WTC11 (cell line): ENCODE measurements at regions not wholly inside any gene's neighbourhood (a gene's known extent, or its start where the extent isn't known, plus 50 kb on each side); places are given as distances from the start of the nearest gene placed in this dataset.

Source experiments
- ATAC-seq: fragments of 200-7000 bp; cut with Tn5 transposase; 2 replicates; pipeline ENCODE4 v1.10.0; 2021; ENCODE audit warnings: mild to moderate bottlenecking, moderate library complexity
- CTCF ChIA-PET: fragments of 300-600 bp; sonication (Branson Sonifier 250); formaldehyde crosslinking; loops from one replicate; lab custom pipeline; 2021; ENCODE audit warnings: antibody characterized with exemption; lab: Charles Lee
- POLR2A ChIA-PET: fragments of 350-600 bp; sonication (Branson Sonifier 250); formaldehyde crosslinking; loops from one replicate; lab custom pipeline; 2021; ENCODE audit warnings: antibody characterized with exemption; lab: Charles Lee
- DNase-seq: peaks from one replicate; pipeline ENCODE4 v3.0.0; 2021; ENCODE audit warnings: low spot score
- H3K27ac Mint-ChIP-seq: 2 replicates; pipeline ENCODE4 v1.8.0; 2021; ENCODE audit warnings: mixed read lengths
- H3K27me3 Mint-ChIP-seq: 2 replicates; pipeline ENCODE4 v1.8.0; 2021; ENCODE audit warnings: low read depth, mild to moderate bottlenecking, moderate library complexity, mixed read lengths
- H3K36me3 Mint-ChIP-seq: 2 replicates; pipeline ENCODE4 v1.8.0; 2021; ENCODE audit warnings: mixed read lengths
- H3K4me1 Mint-ChIP-seq: 2 replicates; pipeline ENCODE4 v1.8.0; 2022; ENCODE audit warnings: mixed read lengths
- H3K4me3 Mint-ChIP-seq: 2 replicates; pipeline ENCODE4 v1.8.0; 2021; ENCODE audit warnings: mild to moderate bottlenecking, moderate library complexity, mixed read lengths
- H3K9me3 Mint-ChIP-seq: 2 replicates; pipeline ENCODE4 v1.8.0; 2021; ENCODE audit warnings: mixed read lengths
- ATF1 ChIP-seq: sonication (generic); formaldehyde crosslinking; IDR thresholded peaks from 2 replicates; pipeline ENCODE4 v1.8.1; 2023; ENCODE audit warnings: mild to moderate bottlenecking, moderate library complexity, missing genetic modification reagents
- CREB1 ChIP-seq: sonication (generic); formaldehyde crosslinking; IDR thresholded peaks from 2 replicates; pipeline ENCODE4 v1.8.0; 2023; ENCODE audit warnings: mild to moderate bottlenecking, missing genetic modification reagents
- EMX1 ChIP-seq: fragments of 250-450 bp; sonication (Bioruptor Pico); IDR thresholded peaks from 2 replicates; pipeline ENCODE4 v1.8.0; 2021; ENCODE audit warnings: mild to moderate bottlenecking
- HMGA2 ChIP-seq: fragments of 250-450 bp; sonication (Bioruptor Pico); IDR thresholded peaks from 2 replicates; pipeline ENCODE4 v1.4.0; 2021; ENCODE audit warnings: mild to moderate bottlenecking, moderate library complexity
- NFATC4 ChIP-seq: fragments of 250-450 bp; sonication (Bioruptor Pico); IDR thresholded peaks from 2 replicates; pipeline ENCODE4 v1.9.0; 2021; ENCODE audit warnings: mild to moderate bottlenecking
- NR2C2 ChIP-seq: sonication (generic); formaldehyde crosslinking; IDR thresholded peaks from 2 replicates; pipeline ENCODE4 v1.8.0; 2022; ENCODE audit warnings: mild to moderate bottlenecking, missing genetic modification reagents
- PRRX2 ChIP-seq: fragments of 250-450 bp; sonication (Bioruptor Pico); IDR thresholded peaks from 2 replicates; pipeline ENCODE4 v1.8.0; 2021; ENCODE audit warnings: mild to moderate bottlenecking
- SMAD3 ChIP-seq: sonication (generic); formaldehyde crosslinking; IDR thresholded peaks from 2 replicates; pipeline ENCODE4 v1.8.0; 2022; ENCODE audit warnings: missing genetic modification reagents, mild to moderate bottlenecking, borderline replicate concordance
- ZBTB21 ChIP-seq: sonication (generic); formaldehyde crosslinking; IDR thresholded peaks from 2 replicates; pipeline ENCODE4 v1.8.1; 2023; ENCODE audit warnings: mild to moderate bottlenecking, missing genetic modification reagents, borderline replicate concordance
- ZNF423 ChIP-seq: fragments of 250-450 bp; sonication (Bioruptor Pico); IDR thresholded peaks from 2 replicates; pipeline ENCODE4 v2.1.2; 2022; ENCODE audit warnings: mild to moderate bottlenecking, moderate library complexity
- ZNF671 ChIP-seq: fragments of 250-450 bp; sonication (Bioruptor Pico); IDR thresholded peaks from 2 replicates; pipeline ENCODE4 v1.8.0; 2021; ENCODE audit warnings: mild to moderate bottlenecking
- TF ChIP-seq, protein P1 (sequence below): sonication (generic); formaldehyde crosslinking; IDR thresholded peaks from 2 replicates; pipeline ENCODE4 v1.8.0; 2023; ENCODE audit warnings: missing genetic modification reagents
- TF ChIP-seq, protein P2 (sequence below): sonication (generic); formaldehyde crosslinking; IDR thresholded peaks from 2 replicates; pipeline ENCODE4 v1.8.1; 2023; ENCODE audit warnings: mild to moderate bottlenecking, missing genetic modification reagents, moderate library complexity
- TF ChIP-seq, protein P3 (sequence below): fragments of 250-450 bp; sonication (Bioruptor Pico); IDR thresholded peaks from 2 replicates; pipeline ENCODE4 v1.9.0; 2021; ENCODE audit warnings: mild to moderate bottlenecking
- TF ChIP-seq, protein P4 (sequence below): sonication (generic); formaldehyde crosslinking; IDR thresholded peaks from 2 replicates; pipeline ENCODE4 v1.8.0; 2022; ENCODE audit warnings: mild to moderate bottlenecking, missing genetic modification reagents
- TF ChIP-seq, protein P5 (sequence below): sonication (generic); formaldehyde crosslinking; IDR thresholded peaks from 2 replicates; pipeline ENCODE4 v1.8.0; 2022; ENCODE audit warnings: mild to moderate bottlenecking, missing genetic modification reagents
- TF ChIP-seq, protein P6 (sequence below): sonication (generic); formaldehyde crosslinking; IDR thresholded peaks from 2 replicates; pipeline ENCODE4 v1.8.0; 2023; ENCODE audit warnings: mild to moderate bottlenecking, missing genetic modification reagents
- TF ChIP-seq, protein P7 (sequence below): sonication (generic); formaldehyde crosslinking; IDR thresholded peaks from 2 replicates; pipeline ENCODE4 v1.8.1; 2022; ENCODE audit warnings: mild to moderate bottlenecking, missing genetic modification reagents, moderate library complexity, borderline replicate concordance
- TF ChIP-seq, protein P8 (sequence below): sonication (generic); formaldehyde crosslinking; IDR thresholded peaks from 2 replicates; pipeline ENCODE4 v1.8.1; 2022; ENCODE audit warnings: low read depth, missing genetic modification reagents, borderline replicate concordance

DNA sequence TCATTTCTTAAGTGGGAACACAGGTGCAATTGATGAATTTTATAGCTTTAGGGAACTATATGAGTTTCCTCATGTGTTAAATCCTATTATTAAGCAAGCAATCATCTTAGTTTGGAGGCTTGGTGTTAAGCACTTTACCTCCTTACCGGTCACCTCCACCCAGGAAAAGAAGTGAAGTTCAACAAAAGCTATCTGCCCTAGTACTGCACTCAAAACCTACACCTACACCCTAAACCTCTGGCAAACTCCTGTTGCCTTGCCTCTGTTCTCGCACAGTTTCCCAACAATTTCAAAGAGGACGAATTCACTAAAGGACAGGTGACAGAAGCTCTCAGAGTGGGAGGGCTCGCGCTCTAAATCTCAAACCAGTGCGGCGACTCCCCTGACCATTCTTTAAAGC, 85.7 kb upstream of the TENT5D start:
- DNase-seq = no peak
- Mint-ChIP-seq H3K4me1 (peaks cover 5% of the 10 kb centered on the region; the same call in 1 of the 2 replicates), H3K27me3 (no peaks in the 10 kb centered on the region; the same call in 1 of the 2 replicates), H3K9me3 (no peaks in the 10 kb centered on the region), H3K27ac (no peak overlapping the region), H3K4me3 (peak overlapping the region; percentile 90), H3K36me3 (no peaks in the 10 kb centered on the region)
- ChIA-PET POLR2A (interaction anchor here (1.0 kb wide), 1 partner anchor 303 kb away, joined by 4 read pairs; no protein-coding TSS in a partner anchor), CTCF (no interaction called here)
- TF ChIP-seq NFATC4 (CRISPR knock-in tag) = no peak
- no peak for TF ChIP-seq PRRX2
- TF ChIP-seq HMGA2 (CRISPR knock-in tag) = no peak
- TF ChIP-seq, protein P1, sequence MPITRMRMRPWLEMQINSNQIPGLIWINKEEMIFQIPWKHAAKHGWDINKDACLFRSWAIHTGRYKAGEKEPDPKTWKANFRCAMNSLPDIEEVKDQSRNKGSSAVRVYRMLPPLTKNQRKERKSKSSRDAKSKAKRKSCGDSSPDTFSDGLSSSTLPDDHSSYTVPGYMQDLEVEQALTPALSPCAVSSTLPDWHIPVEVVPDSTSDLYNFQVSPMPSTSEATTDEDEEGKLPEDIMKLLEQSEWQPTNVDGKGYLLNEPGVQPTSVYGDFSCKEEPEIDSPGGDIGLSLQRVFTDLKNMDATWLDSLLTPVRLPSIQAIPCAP (CRISPR knock-in tag) = no peak
- TF ChIP-seq, protein P2, sequence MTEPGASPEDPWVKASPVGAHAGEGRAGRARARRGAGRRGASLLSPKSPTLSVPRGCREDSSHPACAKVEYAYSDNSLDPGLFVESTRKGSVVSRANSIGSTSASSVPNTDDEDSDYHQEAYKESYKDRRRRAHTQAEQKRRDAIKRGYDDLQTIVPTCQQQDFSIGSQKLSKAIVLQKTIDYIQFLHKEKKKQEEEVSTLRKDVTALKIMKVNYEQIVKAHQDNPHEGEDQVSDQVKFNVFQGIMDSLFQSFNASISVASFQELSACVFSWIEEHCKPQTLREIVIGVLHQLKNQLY (CRISPR knock-in tag) = no peak
- TF ChIP-seq EMX1 (CRISPR knock-in tag) = no peak
- TF ChIP-seq, protein P3, sequence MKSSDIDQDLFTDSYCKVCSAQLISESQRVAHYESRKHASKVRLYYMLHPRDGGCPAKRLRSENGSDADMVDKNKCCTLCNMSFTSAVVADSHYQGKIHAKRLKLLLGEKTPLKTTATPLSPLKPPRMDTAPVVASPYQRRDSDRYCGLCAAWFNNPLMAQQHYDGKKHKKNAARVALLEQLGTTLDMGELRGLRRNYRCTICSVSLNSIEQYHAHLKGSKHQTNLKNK = no peak
- no peak for TF ChIP-seq CREB1 (CRISPR knock-in tag)
- TF ChIP-seq, protein P4, sequence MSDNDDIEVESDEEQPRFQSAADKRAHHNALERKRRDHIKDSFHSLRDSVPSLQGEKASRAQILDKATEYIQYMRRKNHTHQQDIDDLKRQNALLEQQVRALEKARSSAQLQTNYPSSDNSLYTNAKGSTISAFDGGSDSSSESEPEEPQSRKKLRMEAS (CRISPR knock-in tag) = no peak
- no peak for TF ChIP-seq SMAD3 (CRISPR knock-in tag)
- TF ChIP-seq ZNF671 (CRISPR knock-in tag) = no peak
- TF ChIP-seq, protein P5, sequence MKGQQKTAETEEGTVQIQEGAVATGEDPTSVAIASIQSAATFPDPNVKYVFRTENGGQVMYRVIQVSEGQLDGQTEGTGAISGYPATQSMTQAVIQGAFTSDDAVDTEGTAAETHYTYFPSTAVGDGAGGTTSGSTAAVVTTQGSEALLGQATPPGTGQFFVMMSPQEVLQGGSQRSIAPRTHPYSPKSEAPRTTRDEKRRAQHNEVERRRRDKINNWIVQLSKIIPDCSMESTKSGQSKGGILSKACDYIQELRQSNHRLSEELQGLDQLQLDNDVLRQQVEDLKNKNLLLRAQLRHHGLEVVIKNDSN (CRISPR knock-in tag) = no peak
- no peak for TF ChIP-seq NR2C2 (CRISPR knock-in tag)
- TF ChIP-seq ZBTB21 (CRISPR knock-in tag) = no peak
- TF ChIP-seq, protein P6, sequence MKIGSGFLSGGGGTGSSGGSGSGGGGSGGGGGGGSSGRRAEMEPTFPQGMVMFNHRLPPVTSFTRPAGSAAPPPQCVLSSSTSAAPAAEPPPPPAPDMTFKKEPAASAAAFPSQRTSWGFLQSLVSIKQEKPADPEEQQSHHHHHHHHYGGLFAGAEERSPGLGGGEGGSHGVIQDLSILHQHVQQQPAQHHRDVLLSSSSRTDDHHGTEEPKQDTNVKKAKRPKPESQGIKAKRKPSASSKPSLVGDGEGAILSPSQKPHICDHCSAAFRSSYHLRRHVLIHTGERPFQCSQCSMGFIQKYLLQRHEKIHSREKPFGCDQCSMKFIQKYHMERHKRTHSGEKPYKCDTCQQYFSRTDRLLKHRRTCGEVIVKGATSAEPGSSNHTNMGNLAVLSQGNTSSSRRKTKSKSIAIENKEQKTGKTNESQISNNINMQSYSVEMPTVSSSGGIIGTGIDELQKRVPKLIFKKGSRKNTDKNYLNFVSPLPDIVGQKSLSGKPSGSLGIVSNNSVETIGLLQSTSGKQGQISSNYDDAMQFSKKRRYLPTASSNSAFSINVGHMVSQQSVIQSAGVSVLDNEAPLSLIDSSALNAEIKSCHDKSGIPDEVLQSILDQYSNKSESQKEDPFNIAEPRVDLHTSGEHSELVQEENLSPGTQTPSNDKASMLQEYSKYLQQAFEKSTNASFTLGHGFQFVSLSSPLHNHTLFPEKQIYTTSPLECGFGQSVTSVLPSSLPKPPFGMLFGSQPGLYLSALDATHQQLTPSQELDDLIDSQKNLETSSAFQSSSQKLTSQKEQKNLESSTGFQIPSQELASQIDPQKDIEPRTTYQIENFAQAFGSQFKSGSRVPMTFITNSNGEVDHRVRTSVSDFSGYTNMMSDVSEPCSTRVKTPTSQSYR (CRISPR knock-in tag) = no peak
- TF ChIP-seq, protein P7, sequence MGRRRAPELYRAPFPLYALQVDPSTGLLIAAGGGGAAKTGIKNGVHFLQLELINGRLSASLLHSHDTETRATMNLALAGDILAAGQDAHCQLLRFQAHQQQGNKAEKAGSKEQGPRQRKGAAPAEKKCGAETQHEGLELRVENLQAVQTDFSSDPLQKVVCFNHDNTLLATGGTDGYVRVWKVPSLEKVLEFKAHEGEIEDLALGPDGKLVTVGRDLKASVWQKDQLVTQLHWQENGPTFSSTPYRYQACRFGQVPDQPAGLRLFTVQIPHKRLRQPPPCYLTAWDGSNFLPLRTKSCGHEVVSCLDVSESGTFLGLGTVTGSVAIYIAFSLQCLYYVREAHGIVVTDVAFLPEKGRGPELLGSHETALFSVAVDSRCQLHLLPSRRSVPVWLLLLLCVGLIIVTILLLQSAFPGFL (CRISPR knock-in tag) = no peak
- TF ChIP-seq ZNF423 (CRISPR knock-in tag) = no peak
- no peak for TF ChIP-seq ATF1
- TF ChIP-seq, protein P8, sequence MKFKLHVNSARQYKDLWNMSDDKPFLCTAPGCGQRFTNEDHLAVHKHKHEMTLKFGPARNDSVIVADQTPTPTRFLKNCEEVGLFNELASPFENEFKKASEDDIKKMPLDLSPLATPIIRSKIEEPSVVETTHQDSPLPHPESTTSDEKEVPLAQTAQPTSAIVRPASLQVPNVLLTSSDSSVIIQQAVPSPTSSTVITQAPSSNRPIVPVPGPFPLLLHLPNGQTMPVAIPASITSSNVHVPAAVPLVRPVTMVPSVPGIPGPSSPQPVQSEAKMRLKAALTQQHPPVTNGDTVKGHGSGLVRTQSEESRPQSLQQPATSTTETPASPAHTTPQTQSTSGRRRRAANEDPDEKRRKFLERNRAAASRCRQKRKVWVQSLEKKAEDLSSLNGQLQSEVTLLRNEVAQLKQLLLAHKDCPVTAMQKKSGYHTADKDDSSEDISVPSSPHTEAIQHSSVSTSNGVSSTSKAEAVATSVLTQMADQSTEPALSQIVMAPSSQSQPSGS (CRISPR knock-in tag) = no peak
- ATAC-seq = no peak; the same call in 1 of the 2 replicates
